Naive thymus-derived CD4-positive, alpha-beta T cell (primary cell): ENCODE measurements at regions not wholly inside any gene's neighbourhood (a gene's known extent, or its start where the extent isn't known, plus 50 kb on each side); places are given as distances from the start of the nearest gene placed in this dataset.
"Not testable (repeated sequence)": the region's sequence is repeated elsewhere in the genome, so short reads cannot be mapped to it uniquely, and the experiment has no call there.

Source experiments
- ATAC-seq: fragments of 150-1000 bp; cut with Tn5 transposase; 2 replicates; pipeline ENCODE4 v1.10.0; 2021; ENCODE audit warnings: mild to moderate bottlenecking, moderate library complexity
- CTCF ChIA-PET: fragments of 350-600 bp; sonication (Branson Sonifier 250); formaldehyde crosslinking; loops from one replicate; lab custom pipeline; 2021; ENCODE audit warnings: antibody characterized with exemption; lab: Charles Lee
- POLR2A ChIA-PET: fragments of 350-600 bp; sonication (Branson Sonifier 250); formaldehyde crosslinking; loops from one replicate; lab custom pipeline; 2021; ENCODE audit warnings: antibody characterized with exemption, inconsistent platforms; lab: Charles Lee
- DNase-seq, 9 donors: peaks; one replicate each; pipeline versions ENCODE4 v3.0.0 to v3.0.0-alpha.2; 2020 to 2022; ENCODE audit warnings: mixed read lengths in 1 of 9
- H3K27ac ChIP-seq: one replicate; pipeline ENCODE4 v1.7.0; 2013; ENCODE audit warnings: mild to moderate bottlenecking, low read depth, low read length, moderate library complexity
- H3K27me3 ChIP-seq, 2 donors: one replicate each; pipeline ENCODE4 v1.7.0; 2013; ENCODE audit warnings: low read length in 2 of 2, mild to moderate bottlenecking in 2 of 2, moderate library complexity in 2 of 2; ENCODE audit not compliant: control insufficient read depth in 2 of 2, insufficient read depth in 2 of 2
- H3K36me3 ChIP-seq, 3 experiments: 1 replicate in 2 of 3; 2 replicates in 1 of 3; pipeline ENCODE4 v1.7.0; 2013; ENCODE audit warnings: low read length in 3 of 3, mild to moderate bottlenecking in 3 of 3, moderate library complexity in 1 of 3; ENCODE audit not compliant: insufficient read depth in 3 of 3, control insufficient read depth in 2 of 3
- H3K4me1 ChIP-seq, 2 donors: one replicate each; pipeline ENCODE4 v1.7.0; 2013; ENCODE audit warnings: low read length in 2 of 2, mild to moderate bottlenecking in 2 of 2, moderate library complexity in 1 of 2; ENCODE audit not compliant: control insufficient read depth in 2 of 2, insufficient read depth in 2 of 2
- H3K4me3 ChIP-seq: 2 replicates; pipeline ENCODE4 v1.7.0; 2013; ENCODE audit warnings: mild to moderate bottlenecking, low read length
- H3K9me3 ChIP-seq, 3 experiments: 1 replicate in 2 of 3; 2 replicates in 1 of 3; pipeline ENCODE4 v1.7.0; 2013; ENCODE audit warnings: low read length in 3 of 3; ENCODE audit not compliant: control insufficient read depth in 2 of 3
- H3K27ac Mint-ChIP-seq, 9 donors: one replicate each; pipeline ENCODE4 v1.8.0; 2020 to 2022; ENCODE audit warnings: mixed read lengths in 9 of 9, mild to moderate bottlenecking in 8 of 9, moderate library complexity in 5 of 9, inconsistent platforms in 2 of 9
- H3K27me3 Mint-ChIP-seq, 5 donors: one replicate each; pipeline ENCODE4 v1.8.0; 2021 to 2022; ENCODE audit warnings: mixed read lengths in 5 of 5, mild to moderate bottlenecking in 1 of 5
- H3K36me3 Mint-ChIP-seq, 5 donors: one replicate each; pipeline ENCODE4 v1.8.0; 2020 to 2022; ENCODE audit warnings: mixed read lengths in 5 of 5, mild to moderate bottlenecking in 3 of 5, inconsistent platforms in 1 of 5
- H3K4me1 Mint-ChIP-seq, 7 donors: one replicate each; pipeline ENCODE4 v1.8.0; 2020 to 2022; ENCODE audit warnings: mixed read lengths in 7 of 7, mild to moderate bottlenecking in 3 of 7, inconsistent platforms in 1 of 7
- H3K4me3 Mint-ChIP-seq, 10 donors: one replicate each; pipeline ENCODE4 v1.8.0; 2020 to 2022; ENCODE audit warnings: mild to moderate bottlenecking in 10 of 10, mixed read lengths in 10 of 10, moderate library complexity in 6 of 10, inconsistent platforms in 2 of 10
- H3K9me3 Mint-ChIP-seq, 11 donors: one replicate each; pipeline ENCODE4 v1.8.0; 2020 to 2022; ENCODE audit warnings: mixed read lengths in 11 of 11, mild to moderate bottlenecking in 4 of 11, inconsistent platforms in 1 of 11, moderate library complexity in 1 of 11
- intact Hi-C, 2 donors: fragments of 100-400 bp; cut with micrococcal nuclease; formaldehyde crosslinking; loops; one replicate each; pipeline ENCODE4 v1.15.1; 2023

- H3K4me1 Mint-ChIP-seq = no peaks in the 10 kb centered on the region
- CTCF ChIA-PET = no interaction called here
These were observed 54.9 kb upstream of the CDH9 start for GRCh38 chr5:27093279-27093678.

GRCh38 chr5:27091858-27092257 is 53.5 kb upstream of the CDH9 start:
- ChIA-PET POLR2A (no interaction called here), CTCF (no interaction called here)
- Mint-ChIP-seq H3K27ac (no peak overlapping the region), H3K9me3 (peaks cover 0 to 6% (median 3%) of the 10 kb centered on the region in 11 donors), H3K4me3 (no peak overlapping the region), H3K27me3 (no peaks in the 10 kb centered on the region), H3K4me1 (no peaks in the 10 kb centered on the region), H3K36me3 (no peaks in the 10 kb centered on the region)
- no peak overlapping the region for H3K27ac ChIP-seq
- no peak for DNase-seq
- H3K9me3 ChIP-seq = no peaks in the 10 kb centered on the region
- H3K4me1 ChIP-seq = no peaks in the 10 kb centered on the region
- H3K27me3 ChIP-seq = no peaks in the 10 kb centered on the region
- H3K36me3 ChIP-seq = no peaks in the 10 kb centered on the region
- intact Hi-C loops = no loop called here
- no peak overlapping the region for H3K4me3 ChIP-seq
- ATAC-seq = no peak

More at GRCh38 chr5:27093279-27093678, 54.9 kb upstream of the CDH9 start:
- ATAC-seq (no peak), DNase-seq (no peak)
- H3K9me3 ChIP-seq = no peaks in the 10 kb centered on the region
- no peak overlapping the region for H3K27ac ChIP-seq
- no peak overlapping the region for H3K4me3 ChIP-seq
- H3K4me3 Mint-ChIP-seq = no peak overlapping the region
- POLR2A ChIA-PET = no interaction called here
- H3K36me3 Mint-ChIP-seq = no peaks in the 10 kb centered on the region
- no peaks in the 10 kb centered on the region for H3K27me3 ChIP-seq
- no peaks in the 10 kb centered on the region for H3K4me1 ChIP-seq
- no peaks in the 10 kb centered on the region for H3K27me3 Mint-ChIP-seq
- peaks cover 0 to 7% (median 3%) of the 10 kb centered on the region in 11 donors for H3K9me3 Mint-ChIP-seq
- intact Hi-C loops = no loop called here
- H3K27ac Mint-ChIP-seq = no peak overlapping the region
- H3K36me3 ChIP-seq = no peaks in the 10 kb centered on the region

GRCh38 chr5:27088822-27089221 is 50.4 kb upstream of the CDH9 start:
- H3K27me3 ChIP-seq, POLR2A ChIA-PET, H3K27ac ChIP-seq, H3K36me3 Mint-ChIP-seq, H3K27me3 Mint-ChIP-seq, H3K4me3 ChIP-seq, ATAC-seq, H3K4me1 Mint-ChIP-seq, H3K4me1 ChIP-seq, H3K27ac Mint-ChIP-seq, H3K4me3 Mint-ChIP-seq, H3K36me3 ChIP-seq, DNase-seq, H3K9me3 ChIP-seq, CTCF ChIA-PET, intact Hi-C loops: not testable (repeated sequence)
- H3K9me3 Mint-ChIP-seq = peaks cover 0 to 10% (median 5%) of the 10 kb centered on the region in 11 donors
